Activated CD4-positive, alpha-beta T cell treated with anti-CD3 and anti-CD28 coated beads, Interleukin-2, Interleukin-4, amounts not matched to agents 100 ng/mL and 50 ng/mL, durations not matched to agents 16 hours and 8 hours (primary cell): ENCODE measurements at regions not wholly inside any gene's neighbourhood (a gene's known extent, or its start where the extent isn't known, plus 50 kb on each side); places are given as distances from the start of the nearest gene placed in this dataset.
A peak's percentile ranks its signal among the peaks of the same experiment; 100 is the strongest.

ENCODE experiments used
- DNase-seq: peaks from one replicate; pipeline ENCODE4 v3.0.0-alpha.2; 2020; ENCODE audit warnings: low spot score

DNA sequence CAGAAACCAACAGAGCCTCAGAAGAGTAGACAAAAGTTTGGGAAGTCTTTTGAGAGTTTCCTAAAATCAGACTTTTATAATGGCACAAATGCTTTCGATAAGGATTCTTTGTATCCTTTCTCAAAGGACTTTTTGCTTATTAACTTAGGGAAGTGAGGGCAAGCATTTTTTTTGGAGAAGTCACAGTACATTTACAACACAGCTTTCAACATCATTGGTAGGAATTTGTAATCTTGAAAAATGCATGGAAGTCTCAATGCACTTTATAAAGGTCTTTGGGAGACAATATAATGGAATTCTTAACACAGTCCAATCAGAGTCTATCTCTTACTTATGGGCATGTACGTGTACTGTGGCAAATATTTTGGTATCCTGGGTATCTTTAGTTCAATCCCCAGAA lies 325.8 kb upstream of the NR5A2 start:
- DNase-seq = no peak

DNA sequence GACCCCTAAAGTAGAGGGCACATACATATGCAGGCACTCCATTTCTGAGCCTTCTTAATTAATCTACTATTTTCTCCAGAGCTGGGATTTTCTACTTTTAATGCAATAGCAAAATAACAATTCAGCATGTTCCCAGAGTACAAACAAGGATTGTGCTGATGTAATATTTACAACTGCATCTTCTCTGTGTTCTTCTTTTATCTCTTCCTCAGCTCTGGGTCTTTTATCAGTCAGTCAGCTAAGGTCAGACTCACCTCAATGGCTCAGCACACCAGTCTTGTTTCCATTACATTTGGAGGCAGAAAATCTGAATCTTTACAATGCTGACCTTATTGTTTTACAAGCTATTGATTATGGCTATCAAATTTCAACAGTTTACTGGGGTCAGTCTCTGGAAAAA lies 323.3 kb upstream of the NR5A2 start:
- DNase-seq = no peak

DNA sequence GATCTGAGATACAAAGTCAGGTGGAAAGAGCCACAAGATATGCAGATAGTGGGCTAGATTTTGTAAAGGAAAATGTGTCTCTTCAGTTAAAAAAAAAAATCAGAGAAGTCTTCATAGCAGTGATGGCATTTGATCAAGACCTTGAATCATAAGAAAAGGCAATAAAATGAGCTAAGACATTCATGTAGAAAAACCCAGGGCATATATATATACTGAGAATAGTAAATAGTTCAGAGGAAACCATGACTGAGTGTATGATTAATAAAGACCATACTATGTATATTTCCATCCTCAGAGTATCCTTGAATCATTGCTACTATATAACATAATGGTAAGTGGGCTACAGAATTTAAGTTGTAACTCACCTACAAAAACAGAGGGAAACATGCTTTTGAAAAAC lies 321.7 kb upstream of the NR5A2 start:
- DNase-seq = no peak

DNA sequence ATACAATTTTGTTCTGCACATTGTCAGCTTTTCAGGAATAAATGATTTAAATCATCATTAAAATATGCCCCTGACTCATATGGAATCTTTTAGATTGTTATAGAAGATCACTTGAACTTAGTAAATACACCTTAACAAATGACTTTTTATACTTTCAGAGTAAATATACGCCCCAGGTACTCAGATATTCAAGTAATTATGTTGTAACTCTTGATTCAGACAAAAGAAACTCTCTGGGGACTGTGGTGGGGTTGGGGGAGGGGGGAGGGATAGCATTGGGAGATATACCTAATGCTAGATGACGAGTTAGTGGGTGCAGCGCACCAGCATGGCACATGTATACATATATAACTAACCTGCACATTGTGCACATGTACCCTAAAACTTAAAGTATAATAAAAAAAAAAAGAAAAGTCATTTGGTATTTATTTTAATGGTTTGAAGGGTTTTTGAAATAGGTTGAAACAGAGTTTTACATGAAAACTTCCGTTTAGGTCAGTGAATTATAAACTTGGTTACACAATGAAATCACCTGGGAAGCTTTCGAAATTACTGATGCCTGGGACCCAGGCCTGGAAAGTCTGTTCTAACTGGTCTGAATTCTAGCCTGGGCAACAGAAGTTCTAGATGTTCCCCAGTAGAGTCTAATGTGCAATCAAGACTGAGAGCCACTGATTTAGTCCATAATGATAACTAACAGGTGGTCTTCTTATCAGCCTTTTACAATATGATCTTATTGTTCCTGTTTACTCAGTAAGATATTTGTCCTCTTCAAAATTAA lies 320.5 kb upstream of the NR5A2 start:
- no peak for DNase-seq

DNA sequence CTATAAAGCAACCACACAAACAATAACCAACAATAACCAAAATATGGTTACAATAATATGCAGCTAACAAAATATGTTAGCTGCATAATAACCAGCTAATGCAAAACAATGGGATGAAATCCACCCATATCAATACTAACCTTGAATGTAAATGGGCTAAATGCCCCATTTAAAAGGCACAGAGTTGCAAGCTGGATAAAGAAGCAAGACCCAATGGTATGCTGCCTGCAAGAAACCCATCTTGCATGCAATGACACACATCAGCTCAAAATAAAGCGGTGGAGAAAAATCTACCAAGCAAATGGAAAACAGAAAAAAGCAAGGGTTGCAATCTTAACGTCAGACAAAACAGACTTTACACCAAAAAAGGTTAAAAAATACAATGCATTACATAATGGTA lies 316.5 kb upstream of the NR5A2 start:
- no peak for DNase-seq

DNA sequence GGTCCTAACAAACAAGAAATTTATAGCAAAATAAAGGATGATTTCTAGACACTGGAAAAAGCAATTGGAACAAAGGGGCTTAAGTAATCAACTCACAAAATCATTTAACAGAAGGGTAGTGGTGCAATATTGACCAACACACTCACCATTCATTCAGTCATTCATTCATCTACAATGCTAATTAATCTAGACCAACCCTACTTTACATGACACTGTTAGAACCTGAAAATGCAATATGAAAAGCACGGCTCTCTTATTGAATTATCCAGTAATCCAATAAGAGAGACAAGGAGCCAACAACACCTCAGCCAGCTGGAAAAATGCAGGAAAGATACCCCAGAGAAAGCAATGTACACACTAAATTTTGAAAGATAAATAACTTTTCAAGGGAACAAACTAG lies 310.8 kb upstream of the NR5A2 start:
- no peak for DNase-seq

DNA sequence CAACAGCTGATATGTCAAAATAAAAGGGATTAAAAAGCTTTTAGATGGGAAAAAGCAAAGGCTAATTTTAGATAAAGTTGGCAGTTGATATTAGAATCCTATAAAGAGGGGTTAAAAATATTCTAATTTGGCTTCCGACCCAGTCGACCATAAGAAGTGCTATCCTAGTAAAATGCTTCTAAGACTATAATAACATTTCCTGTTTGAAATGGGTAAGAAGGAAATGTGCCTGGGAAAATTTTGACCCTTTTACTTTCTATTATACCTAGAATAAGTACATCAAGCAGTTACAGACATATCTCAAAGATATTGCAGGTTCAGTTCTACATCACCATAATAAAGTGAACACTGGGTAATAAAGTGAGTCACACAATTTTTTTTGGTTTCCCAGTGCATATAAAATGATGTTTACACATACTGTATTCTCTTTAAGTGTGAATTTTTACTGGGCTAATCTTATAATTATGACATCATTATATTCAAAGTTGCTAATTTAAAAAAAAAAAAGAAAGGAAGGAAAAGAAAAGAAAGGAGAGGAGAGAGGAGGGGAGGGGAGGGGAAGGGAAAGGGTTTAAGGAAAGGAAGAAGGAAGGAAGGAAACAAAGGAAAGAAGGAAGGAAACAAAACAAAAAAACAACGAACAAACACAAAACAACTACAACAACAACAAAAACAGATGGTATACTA lies 308.2 kb upstream of the NR5A2 start:
- DNase-seq = no peak

DNA sequence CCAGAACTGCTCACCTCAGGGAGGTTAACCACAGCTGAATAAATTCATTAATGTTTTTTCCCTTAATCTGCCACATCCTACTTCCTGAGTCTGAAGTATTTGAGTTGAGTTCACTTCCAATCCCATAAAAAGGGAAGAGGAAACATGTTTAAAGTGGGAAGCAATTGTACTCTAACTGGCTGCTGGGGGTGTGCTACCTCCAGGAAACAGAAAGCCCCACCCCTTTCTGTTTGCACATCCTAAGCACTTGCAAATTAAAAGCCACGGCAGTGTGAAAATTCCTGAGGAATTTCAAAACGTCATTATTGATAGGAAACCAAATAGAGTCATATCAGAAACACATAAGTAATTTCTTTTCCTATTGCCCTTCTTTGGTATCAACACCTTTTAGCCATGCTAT lies 307.0 kb upstream of the NR5A2 start:
- no peak for DNase-seq

DNA sequence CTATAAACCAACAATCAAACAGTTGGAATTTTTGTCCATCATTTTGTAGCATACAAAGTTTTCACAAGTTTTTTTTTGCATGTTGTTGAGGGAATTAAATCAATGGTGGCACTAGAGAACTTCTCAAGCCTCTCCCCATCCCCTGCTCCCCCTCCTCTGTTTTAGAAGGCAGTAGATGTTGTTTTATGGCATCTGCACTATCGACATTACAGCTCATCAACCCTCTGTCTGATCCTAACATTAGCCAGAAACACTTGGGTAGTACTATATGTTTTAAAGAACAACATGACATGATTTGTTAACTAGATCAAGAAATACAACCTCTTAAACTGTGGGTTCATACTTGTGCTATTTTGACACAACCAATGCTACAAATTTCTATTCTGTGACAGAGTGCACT lies 306.5 kb upstream of the NR5A2 start:
- DNase-seq = no peak

DNA sequence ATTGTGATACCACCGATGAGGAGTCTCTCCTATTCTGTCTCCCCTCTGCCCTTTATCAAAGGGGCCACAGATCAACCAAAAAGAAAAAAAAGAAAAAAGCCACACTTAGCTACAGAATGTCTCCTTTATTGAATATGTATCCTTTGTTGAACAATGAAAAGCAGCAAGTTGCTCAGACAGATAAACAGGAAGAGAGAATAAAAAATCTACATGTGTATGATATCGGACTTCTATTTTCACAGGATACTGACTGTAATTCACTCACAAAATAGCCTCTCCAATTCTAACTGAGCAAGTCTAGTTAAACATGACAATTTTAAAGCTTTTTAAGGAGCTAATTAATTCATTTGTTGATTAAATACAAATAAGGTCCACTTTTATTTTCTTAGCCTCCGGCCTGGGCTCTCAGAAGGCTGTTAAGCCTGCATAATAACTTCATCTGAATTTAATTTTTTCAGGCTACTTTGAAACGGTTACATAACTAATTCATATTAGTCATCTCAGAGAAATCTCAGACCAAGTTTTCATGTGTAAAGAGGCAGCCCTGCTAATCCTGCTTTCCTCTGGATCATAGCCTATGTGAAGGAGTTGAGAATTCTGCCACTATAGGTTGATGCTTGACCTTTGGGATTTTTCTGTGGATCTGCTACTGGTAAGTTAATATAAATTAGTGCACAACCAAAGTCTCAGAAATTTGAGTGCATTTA lies 304.1 kb upstream of the NR5A2 start:
- DNase-seq = no peak

DNA sequence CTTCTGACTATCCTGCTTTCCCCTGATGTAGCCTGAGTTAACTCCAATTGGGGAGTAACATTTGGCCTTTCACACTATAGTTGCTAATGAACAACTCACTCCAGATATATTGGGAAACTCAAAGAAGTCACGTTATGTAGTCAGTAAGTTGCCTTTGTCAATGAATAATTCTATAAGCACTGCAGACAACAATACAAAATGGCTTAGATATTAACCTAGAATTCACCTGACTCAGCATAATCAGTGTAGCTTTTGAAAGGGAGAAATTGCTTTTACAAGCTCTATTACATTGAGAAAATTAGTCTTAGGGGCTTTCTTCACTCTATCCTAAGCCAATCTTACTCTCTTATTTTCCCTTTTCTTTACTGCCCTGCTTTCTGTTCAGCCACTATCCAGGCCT lies 303.5 kb upstream of the NR5A2 start:
- no peak for DNase-seq

DNA sequence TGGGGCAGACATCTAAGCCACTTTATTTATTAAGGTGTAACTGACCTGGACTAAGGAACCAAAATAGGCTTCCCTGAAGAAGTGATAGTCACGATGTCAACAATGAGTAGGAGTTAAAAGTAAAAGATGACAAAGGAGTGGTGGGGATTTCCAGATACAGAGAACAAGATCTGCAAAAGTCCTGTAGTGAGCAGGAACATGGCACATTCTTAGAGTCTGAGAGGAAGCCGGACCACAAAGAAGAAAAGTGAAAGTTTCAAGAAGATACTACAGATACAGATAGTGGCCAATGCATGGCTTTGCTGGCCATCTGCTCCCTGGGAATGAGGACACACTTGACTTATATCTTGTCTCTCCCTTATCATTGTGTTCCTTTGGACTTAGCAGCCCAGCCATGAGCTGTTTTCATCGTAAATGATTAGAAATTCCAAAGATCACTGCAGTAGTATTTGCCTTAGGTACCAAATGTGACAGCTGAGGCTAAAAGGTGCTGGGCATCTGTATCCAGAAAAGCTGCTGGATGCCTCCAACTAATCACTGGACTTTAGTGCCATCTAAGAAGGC lies 302.4 kb upstream of the NR5A2 start:
- DNase-seq = peak; percentile 15

DNA sequence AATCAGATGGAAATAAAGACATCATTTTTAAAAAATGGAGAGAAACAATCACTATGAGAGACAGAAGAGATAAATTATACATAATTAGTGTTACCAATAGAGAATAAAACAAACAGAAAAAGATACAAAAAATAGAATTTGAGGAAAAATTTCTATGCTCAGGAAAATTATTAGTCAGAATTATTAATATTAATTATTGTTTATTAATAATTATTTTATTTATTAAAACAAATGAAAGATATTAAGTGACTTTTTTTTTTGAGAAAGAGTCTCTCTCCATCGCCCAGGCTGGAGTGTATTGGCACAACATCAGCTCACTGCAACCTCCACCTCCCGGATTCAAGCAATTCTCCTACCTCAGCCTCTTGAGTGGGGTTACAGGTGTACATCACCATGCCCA lies 299.8 kb upstream of the NR5A2 start:
- no peak for DNase-seq

DNA sequence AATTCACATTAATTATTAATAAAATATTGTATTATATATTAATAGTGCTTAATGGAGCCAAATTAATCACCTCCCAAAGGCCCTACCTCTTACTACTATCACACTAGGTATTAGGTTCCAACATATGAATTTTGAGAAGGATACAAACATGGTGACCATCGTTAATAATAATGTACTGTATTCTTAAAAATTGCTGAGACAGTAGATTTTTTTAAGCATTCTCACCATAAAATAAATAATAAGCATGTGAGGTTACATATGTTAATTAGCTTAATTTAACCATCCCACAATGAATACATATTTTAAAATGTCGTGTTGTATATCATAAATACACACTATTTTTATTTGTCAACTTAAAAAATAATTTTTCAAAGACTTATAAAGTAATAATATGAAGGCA lies 299.2 kb upstream of the NR5A2 start:
- no peak for DNase-seq

DNA sequence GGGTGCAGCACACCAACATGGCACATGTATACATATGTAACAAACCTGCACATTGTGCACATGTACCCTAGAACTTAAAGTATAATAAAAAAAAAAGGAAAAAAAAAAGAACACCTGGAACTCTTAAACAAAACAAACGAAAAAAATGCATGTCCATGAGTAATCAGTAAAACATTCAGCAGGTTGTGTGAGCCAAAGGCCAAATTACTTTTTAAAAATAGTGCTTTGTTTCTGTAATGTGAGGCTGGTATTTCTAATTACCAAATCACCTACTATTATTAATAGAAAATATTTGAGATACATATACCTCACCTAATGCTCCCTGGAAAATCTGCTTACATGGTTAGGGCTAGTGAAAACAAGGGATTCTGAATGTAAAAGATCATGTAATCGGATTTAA lies 294.4 kb upstream of the NR5A2 start:
- no peak for DNase-seq

DNA sequence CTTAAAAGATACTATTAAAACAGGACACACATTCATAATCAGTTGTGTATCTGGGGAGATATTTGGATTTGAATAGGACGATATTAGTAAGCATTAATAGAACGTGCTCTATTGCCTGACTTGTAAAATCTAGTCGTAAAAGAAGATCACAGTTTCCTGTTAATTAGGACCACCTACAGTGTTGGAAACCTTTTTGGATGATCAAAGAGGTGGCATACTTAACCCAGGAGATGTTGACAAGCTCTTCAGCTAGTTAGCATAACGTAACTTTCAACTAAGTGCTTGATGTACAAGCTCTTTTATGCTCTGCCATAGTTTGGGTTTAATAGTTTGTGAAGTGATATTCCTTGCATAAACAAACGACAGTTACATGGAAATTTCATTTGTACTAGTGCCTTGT lies 293.3 kb upstream of the NR5A2 start:
- no peak for DNase-seq

DNA sequence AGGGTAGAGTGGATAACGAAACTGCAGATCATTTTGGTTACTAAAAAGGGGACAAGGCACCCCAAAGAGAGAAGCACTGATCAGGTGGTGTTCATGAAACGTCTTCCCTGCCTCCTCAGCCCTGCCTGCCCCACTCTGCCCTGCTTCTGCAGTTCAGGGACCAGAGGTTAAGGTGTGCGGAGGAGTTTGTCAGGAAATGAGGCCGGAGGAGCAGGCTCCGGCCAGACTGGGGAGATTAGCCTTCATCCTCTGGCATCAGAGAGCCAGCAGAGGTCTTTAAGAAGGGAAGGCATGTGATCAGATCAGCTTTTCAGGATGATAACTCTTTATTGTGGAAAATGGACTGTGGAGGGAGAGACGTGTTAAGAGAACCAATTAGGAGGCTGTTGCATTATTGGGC lies 291.9 kb upstream of the NR5A2 start:
- no peak for DNase-seq

DNA sequence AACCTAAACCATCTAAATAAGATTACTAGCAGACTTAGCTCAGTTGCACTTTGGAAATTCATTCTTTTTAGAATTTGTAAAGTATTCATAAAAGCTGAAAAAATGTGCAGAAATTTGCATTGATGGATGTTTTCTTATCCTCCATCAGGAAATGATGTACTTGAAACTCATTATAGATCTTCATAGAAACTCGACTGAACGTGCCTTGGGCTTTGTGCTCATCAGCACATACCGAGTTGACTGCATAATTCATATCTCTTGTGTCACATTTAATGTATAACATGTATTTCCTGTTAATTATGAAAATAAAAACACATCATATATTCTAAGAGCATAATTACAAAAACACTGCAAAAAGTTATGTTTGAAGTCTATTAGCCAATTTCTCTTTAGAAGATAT lies 290.9 kb upstream of the NR5A2 start:
- DNase-seq = no peak

DNA sequence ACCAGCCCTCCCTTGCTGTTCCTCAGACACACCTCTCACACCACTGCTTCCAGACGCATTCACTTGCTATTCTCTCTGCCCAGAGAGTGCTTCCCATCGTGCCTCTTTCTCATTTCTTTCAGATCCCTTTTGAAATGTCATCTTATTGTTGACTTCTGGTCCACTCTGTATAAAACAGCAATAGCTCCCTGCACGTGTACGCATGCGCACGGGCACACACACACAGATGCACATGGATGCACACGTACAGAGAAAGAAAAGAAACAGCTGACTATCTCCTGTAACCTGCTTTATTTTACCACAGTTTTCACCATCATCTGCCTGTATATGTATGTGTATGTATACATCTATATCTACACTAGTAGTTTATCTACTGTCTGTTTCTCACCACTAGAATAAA lies 285.9 kb upstream of the NR5A2 start:
- DNase-seq = no peak

DNA sequence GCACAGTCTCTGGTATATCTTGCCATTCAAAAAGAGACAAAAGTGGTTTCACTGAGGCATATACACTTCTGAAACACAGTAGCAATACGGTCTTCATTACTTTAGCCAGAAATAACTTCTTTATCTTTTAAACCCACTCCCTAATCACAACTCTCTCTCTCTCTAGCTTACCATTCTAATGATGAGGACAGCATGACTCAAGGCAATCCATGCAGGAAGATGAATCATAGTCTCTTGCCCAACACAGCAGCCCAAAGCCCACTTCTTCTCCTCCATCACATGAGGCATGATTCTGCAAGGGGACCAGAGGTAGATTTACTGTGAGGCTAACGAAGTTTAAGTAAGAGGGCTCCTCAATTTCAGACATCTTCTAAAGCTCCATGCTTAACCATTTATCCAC lies 285.0 kb upstream of the NR5A2 start:
- DNase-seq = no peak

DNA sequence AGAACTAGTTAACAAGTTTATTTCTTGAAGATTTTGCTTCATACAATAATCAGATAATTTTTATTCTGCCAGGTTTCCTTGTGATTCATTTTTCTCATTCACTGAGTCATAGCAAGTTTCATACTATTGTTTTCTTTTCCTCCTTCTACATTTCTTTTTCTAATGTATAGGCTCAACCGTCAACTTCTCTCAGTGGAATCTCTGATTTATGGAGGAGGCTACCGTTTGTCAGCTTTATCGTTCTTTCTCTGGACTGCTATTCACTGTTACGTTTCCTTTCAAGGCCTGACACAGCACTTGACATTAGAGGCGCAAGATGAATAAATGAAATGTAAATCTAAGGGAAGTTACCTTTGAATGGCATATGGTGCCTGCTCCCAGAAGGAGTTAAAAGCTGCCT lies 284.3 kb upstream of the NR5A2 start:
- no peak for DNase-seq

DNA sequence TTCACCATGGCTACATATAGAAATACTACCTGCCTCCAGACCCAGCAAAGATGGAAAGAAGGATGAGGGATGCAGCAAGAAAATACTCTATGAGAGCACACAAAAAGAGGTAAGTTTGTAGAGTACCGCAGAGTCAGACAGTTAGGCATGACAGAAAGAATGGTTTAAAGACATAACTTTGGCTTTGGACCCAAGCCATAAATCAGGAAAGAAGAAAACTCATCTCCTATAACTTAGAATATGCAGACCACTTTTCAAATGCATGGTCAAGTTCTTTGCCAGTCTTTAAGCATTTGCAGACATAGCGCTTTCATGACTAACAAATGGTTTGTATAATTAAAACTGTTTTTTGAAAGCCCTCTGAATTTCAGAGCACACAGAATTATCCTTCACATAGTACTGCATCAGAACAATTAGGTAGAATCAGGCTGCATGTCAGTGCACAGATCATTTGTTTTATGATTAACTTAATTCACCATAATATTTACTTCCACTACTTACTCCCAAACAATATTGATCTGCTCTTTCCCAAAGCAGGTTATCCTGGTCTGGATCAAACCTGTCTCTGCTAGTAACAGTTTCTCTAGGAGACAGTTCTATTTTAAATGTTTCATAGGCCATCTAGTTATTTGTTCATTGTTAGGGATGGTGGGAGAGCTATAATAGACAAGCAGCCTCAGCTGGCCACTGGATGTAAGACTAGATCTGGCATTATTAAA lies 280.7 kb upstream of the NR5A2 start:
- DNase-seq = no peak
